Right lobe of liver (tissue), 6 donors: ENCODE measurements at regions not wholly inside any gene's neighbourhood (a gene's known extent, or its start where the extent isn't known, plus 50 kb on each side); places are given as distances from the start of the nearest gene placed in this dataset.
"Not testable (repeated sequence)": the region's sequence is repeated elsewhere in the genome, so short reads cannot be mapped to it uniquely, and the experiment has no call there.

Experiments
- ATAC-seq, 4 donors: fragments of 200-7000 bp; cut with Tn5 transposase; one replicate each; pipeline ENCODE4 v1.9.1; 2020; ENCODE audit warnings: mild to moderate bottlenecking in 4 of 4, moderate library complexity in 4 of 4
- DNase-seq, 3 donors: peaks; one replicate each; pipeline ENCODE4 v3.0.0-alpha.2; 2020
- H3K27ac ChIP-seq, 3 donors: fragments of 200-600 bp; one replicate each; pipeline ENCODE4 v1.8.0; 2022
- H3K27me3 ChIP-seq, 2 donors: fragments of 200-600 bp; one replicate each; pipeline ENCODE4 v1.8.0; 2022
- H3K36me3 ChIP-seq, 4 donors: fragments of 200-600 bp; sonication (generic) in 1 of 4; one replicate each; pipeline versions ENCODE4 v1.5.1 to v1.8.0; 2017 to 2022; ENCODE audit warnings: control low read depth in 1 of 4
- H3K4me1 ChIP-seq, 4 donors: fragments of 200-600 bp; sonication (generic) in 1 of 4; one replicate each; pipeline versions ENCODE4 v1.5.1 to v1.8.0; 2017 to 2022; ENCODE audit warnings: control low read depth in 1 of 4
- H3K4me3 ChIP-seq, 3 donors: fragments of 200-600 bp; one replicate each; pipeline ENCODE4 v1.8.0; 2022
- H3K9me3 ChIP-seq, 4 donors: fragments of 200-600 bp; sonication (generic) in 1 of 4; one replicate each; pipeline versions ENCODE4 v1.5.1 to v1.8.0; 2017 to 2022; ENCODE audit warnings: control low read depth in 1 of 4
- POLR2A ChIP-seq: fragments of 450-650 bp; IDR thresholded peaks from one replicate; pipeline ENCODE4 v1.6.1; 2017; ENCODE audit warnings: antibody characterized with exemption, mild to moderate bottlenecking
- WGBS: methylation state at CpG from one replicate; pipeline ENCODE4 v1.1.6; 2018; ENCODE audit warnings: low coverage, low lambda C conversion rate; ENCODE audit not compliant: insufficient coverage; ENCODE audit errors: missing lambda C conversion rate; 5-methylcytosine and 5-hydroxymethylcytosine counted together
- intact Hi-C, 2 donors: fragments of 100-400 bp; cut with DNase I; formaldehyde crosslinking; loops; one replicate each; pipeline versions ENCODE4 v1.11.2 to v1.14.1; 2022
- TF ChIP-seq, protein P1 (sequence below), 4 donors: fragments of 200-600 bp in 3 of 4; fragments of 450-650 bp in 1 of 4; IDR thresholded peaks; one replicate each; pipeline versions ENCODE4 v1.5.1 to v1.8.0; 2016 to 2022; ENCODE audit warnings: antibody characterized with exemption in 4 of 4, mild to moderate bottlenecking in 2 of 4
- donor health status: DM: no; HTN: yes; CAD: no.
- donor health status: DM: no; HTN: no; CAD: no.
- donor health status: DM: no; HTN: no; CAD: no.
- donor health status: DM: no; HTN: yes; CAD: no.
- donor health status: DM: no; HTN: yes; CAD: no.

DNA sequence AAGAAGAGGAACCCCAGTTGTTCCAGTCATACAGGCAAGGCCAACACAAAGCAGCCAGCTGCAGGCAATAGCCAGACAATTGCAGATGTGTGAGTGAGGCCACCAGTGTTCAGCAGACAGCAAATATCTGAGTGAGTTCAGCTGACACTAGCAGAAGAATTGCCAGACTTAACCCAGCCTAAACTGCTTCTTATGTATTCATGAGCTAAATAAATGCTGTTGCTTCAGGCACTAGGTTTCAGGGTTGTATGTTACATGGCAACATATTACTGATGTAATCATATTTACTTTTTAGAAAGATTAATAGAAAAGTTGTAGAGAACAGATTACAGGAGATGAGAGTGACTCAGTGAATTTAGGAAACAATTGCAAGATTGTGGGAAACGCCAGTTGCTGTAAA lies 129.8 kb upstream of the CHODL start:
- H3K27me3 ChIP-seq = no peaks in the 10 kb centered on the region
- H3K4me3 ChIP-seq = no peak overlapping the region
- WGBS = 40% methylated on average over 1 of the region's 1 CpG
- H3K36me3 ChIP-seq = no peaks in the 10 kb centered on the region
- TF ChIP-seq, protein P1, sequence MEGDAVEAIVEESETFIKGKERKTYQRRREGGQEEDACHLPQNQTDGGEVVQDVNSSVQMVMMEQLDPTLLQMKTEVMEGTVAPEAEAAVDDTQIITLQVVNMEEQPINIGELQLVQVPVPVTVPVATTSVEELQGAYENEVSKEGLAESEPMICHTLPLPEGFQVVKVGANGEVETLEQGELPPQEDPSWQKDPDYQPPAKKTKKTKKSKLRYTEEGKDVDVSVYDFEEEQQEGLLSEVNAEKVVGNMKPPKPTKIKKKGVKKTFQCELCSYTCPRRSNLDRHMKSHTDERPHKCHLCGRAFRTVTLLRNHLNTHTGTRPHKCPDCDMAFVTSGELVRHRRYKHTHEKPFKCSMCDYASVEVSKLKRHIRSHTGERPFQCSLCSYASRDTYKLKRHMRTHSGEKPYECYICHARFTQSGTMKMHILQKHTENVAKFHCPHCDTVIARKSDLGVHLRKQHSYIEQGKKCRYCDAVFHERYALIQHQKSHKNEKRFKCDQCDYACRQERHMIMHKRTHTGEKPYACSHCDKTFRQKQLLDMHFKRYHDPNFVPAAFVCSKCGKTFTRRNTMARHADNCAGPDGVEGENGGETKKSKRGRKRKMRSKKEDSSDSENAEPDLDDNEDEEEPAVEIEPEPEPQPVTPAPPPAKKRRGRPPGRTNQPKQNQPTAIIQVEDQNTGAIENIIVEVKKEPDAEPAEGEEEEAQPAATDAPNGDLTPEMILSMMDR (IDR thresholded peaks at IDR 0.05) = no peak
- no peak for TF ChIP-seq POLR2A
- no peaks in the 10 kb centered on the region for H3K9me3 ChIP-seq
- no peak for DNase-seq
- no peak overlapping the region for H3K27ac ChIP-seq
- intact Hi-C loops = no loop called here
- no peaks in the 10 kb centered on the region for H3K4me1 ChIP-seq
- no peak for ATAC-seq

DNA sequence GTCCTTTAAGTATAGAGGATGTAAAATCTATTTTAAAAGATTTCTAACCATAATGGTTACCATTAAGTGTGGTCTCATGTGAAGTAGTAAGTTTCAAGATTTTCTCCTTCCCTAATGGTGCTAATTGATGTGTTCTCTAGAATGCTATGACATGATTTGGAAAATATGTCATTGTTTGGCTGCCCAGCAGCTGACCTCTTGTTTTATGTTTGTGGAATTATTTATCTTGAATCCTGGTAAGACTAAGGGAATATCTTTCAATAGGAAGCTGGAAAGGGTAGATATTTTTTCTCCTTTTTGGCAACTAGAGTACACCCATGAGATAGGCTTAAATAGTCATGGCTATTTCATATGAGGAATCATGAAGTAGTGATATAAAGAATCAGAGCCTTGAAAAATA lies 139.8 kb upstream of the CHODL start:
- TF ChIP-seq, protein P1 (IDR thresholded peaks at IDR 0.05) = no peak
- no peak for TF ChIP-seq POLR2A
- Histone ChIP-seq H3K9me3 (no peaks in the 10 kb centered on the region), H3K4me3 (no peak overlapping the region), H3K27me3 (no peaks in the 10 kb centered on the region), H3K4me1 (no peaks in the 10 kb centered on the region), H3K27ac (no peak overlapping the region), H3K36me3 (no peaks in the 10 kb centered on the region)
- DNase-seq = no peak
- ATAC-seq = no peak
- intact Hi-C loops = no loop called here

DNA sequence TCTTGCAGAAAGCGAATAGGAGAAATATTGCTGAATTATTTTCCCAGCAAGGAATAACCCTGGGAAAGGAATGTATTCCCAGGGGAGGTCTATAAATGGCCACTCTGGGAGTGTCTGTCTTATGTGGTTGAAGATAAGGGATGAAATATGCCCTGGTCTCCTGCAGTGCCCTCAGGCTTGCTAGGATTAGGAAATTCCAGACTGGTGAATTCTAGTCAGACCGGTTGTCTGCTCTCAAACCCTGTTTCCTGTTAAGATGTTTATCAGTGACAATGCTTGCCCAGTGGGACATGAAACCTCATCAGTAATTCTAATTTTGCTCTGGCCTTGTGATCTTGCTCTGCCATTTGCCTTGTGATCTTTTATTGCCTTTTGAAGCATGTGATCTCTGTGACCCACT lies 148.2 kb upstream of the CHODL start:
- intact Hi-C loops, H3K27me3 ChIP-seq, H3K4me3 ChIP-seq, H3K4me1 ChIP-seq, H3K27ac ChIP-seq, H3K36me3 ChIP-seq, H3K9me3 ChIP-seq, DNase-seq, ATAC-seq: not testable (repeated sequence)
- WGBS = 65% methylated on average over 2 of the region's 2 CpGs

DNA sequence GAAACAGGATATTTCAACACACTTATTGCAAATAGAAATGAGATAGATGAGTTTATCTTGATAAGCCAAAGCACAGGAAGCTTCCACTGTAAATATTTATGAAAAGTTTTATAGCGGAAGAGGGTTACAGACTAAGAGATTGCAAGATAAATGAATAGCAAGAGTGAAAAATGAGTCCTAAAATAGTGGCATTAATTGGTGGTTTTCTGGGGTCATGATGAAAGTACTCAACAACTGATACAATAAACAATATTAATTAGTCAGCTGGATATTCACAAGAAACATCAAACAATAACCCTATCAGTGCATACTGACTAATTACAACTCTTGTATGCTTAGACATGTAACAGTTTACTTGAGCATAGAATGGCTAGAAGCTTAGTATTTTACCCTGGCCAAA lies 154.8 kb upstream of the CHODL start:
- H3K27ac ChIP-seq = no peak overlapping the region
- DNase-seq (no peak), ATAC-seq (no peak)
- no peaks in the 10 kb centered on the region for H3K36me3 ChIP-seq
- WGBS = 0% methylated on average over 1 of the region's 1 CpG
- intact Hi-C loops = no loop called here
- H3K4me3 ChIP-seq = no peak overlapping the region
- no peak for TF ChIP-seq POLR2A
- TF ChIP-seq, protein P1 (IDR thresholded peaks at IDR 0.05) = no peak
- no peaks in the 10 kb centered on the region for H3K9me3 ChIP-seq
- H3K4me1 ChIP-seq = no peaks in the 10 kb centered on the region
- no peaks in the 10 kb centered on the region for H3K27me3 ChIP-seq

DNA sequence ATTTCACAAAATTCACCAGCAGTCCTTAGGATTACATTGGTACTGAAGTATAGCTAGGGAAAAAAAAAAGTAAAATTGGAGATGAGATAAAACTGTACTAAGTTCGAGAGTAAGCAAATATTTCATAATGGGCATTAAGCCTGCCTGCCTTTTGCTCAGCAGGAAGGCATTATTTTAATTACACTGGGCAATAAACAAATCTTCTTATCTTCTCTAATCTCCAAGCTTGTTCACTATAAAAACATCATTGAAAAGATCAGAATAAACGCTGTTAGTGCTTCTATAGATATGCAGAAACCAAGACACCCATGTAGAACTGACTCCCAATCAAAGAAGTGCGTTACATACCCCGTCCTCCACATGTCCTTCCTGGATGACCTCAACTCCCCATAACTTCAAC lies 174.2 kb upstream of the CHODL start:
- H3K4me3 ChIP-seq = no peak overlapping the region
- H3K27me3 ChIP-seq = no peaks in the 10 kb centered on the region
- H3K27ac ChIP-seq = no peak overlapping the region
- no peaks in the 10 kb centered on the region for H3K9me3 ChIP-seq
- WGBS = 40% methylated on average over 4 of the region's 4 CpGs
- DNase-seq (no peak), ATAC-seq (no peak)
- TF ChIP-seq, protein P1 (IDR thresholded peaks at IDR 0.05) = no peak
- TF ChIP-seq POLR2A = no peak
- no peaks in the 10 kb centered on the region for H3K4me1 ChIP-seq
- H3K36me3 ChIP-seq = no peaks in the 10 kb centered on the region
- intact Hi-C loops = no loop called here
